ENCODE measurements at regions not wholly inside any gene's neighbourhood (a gene's known extent, or its start where the extent isn't known, plus 50 kb on each side); places are given as distances from the start of the nearest gene placed in this dataset.

- H3K4me1 Mint-ChIP-seq, result no peaks in the 10 kb centered on the region
- H3K27ac Mint-ChIP-seq, result peak overlapping the region; percentile 81
- no peak overlapping the region for H3K4me3 Mint-ChIP-seq
- no peaks in the 10 kb centered on the region for H3K36me3 Mint-ChIP-seq (ENCODE audit: low read depth)
- peaks cover 9% of the 10 kb centered on the region for H3K27me3 Mint-ChIP-seq (ENCODE audit: low read depth, poor library complexity)
- peaks cover 2% of the 10 kb centered on the region for H3K9me3 Mint-ChIP-seq
- no peak for TF ChIP-seq CTCF (IDR thresholded peaks at IDR 0.05)
- no peak for DNase-seq
These were observed 67.3 kb downstream of the HSPB8 start for GRCh38 chr12:119245904-119246494.

DNA sequence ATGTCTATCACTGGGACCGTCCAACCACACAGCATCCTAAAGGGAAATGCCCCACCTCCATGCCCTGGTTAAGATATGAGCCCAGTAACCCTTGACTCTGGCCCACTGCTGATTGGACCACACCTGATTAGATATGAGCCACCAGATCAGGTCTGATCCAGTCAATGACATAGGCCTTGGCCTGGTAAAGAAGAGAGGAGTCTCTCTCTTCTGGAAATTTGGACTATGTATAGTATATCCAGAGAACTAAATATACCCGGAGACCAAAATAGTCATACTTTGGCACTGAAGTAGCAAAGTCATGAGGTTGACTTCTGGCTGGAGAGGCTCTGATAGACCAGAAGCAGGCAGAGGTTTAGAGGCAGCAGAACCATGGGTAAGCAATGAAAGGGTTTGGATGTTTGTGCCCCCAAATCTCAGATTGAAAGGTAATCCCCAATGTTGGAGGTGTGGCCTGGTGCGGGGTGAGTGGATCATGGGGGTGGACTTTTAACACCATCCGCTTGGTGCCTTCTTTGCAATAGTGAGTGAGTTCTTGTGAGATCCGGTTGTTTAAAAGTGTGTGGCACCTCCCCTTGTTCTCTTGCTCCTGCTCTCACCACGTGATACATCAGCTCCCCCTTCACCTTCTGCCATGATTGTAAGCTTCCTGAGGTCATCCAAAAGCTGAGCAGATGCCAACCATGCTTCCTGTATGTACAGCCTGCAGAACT is 68.4 kb downstream of the HSPB8 start:
- no peak for TF ChIP-seq CTCF (IDR thresholded peaks at IDR 0.05)
- Mint-ChIP-seq H3K36me3 (ENCODE audit: low read depth) (no peaks in the 10 kb centered on the region), H3K27ac (no peak overlapping the region), H3K9me3 (peaks cover 2% of the 10 kb centered on the region), H3K4me3 (no peak overlapping the region), H3K27me3 (ENCODE audit: low read depth, poor library complexity) (peaks cover 12% of the 10 kb centered on the region), H3K4me1 (no peaks in the 10 kb centered on the region)
- DNase-seq, result no peak

DNA sequence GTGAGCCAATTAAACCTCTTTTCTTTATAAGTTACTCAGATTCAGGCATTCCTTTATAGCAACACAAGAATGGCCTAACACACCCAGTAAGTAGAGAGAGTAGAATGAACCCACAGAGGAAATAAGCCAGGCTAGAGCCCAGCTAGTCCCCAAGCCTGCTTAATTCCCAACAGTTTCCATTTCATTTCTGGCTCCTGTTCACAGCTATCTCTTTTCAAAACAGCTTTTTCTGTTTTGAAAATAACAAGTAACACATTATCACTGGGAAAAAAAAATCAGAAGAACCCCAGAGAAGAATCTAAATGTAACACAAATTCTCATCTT is 69.0 kb downstream of the HSPB8 start:
- Mint-ChIP-seq H3K9me3 (peaks cover 2% of the 10 kb centered on the region), H3K4me3 (no peak overlapping the region), H3K36me3 (ENCODE audit: low read depth) (no peaks in the 10 kb centered on the region), H3K4me1 (no peaks in the 10 kb centered on the region), H3K27ac (no peak overlapping the region), H3K27me3 (ENCODE audit: low read depth, poor library complexity) (peaks cover 8% of the 10 kb centered on the region)
- TF ChIP-seq CTCF (IDR thresholded peaks at IDR 0.05), result no peak
- no peak for DNase-seq

- no peaks in the 10 kb centered on the region for H3K36me3 Mint-ChIP-seq (ENCODE audit: low read depth)
These were observed 70.8 kb downstream of the HSPB8 start for GRCh38 chr12:119249383-119250155.

DNA sequence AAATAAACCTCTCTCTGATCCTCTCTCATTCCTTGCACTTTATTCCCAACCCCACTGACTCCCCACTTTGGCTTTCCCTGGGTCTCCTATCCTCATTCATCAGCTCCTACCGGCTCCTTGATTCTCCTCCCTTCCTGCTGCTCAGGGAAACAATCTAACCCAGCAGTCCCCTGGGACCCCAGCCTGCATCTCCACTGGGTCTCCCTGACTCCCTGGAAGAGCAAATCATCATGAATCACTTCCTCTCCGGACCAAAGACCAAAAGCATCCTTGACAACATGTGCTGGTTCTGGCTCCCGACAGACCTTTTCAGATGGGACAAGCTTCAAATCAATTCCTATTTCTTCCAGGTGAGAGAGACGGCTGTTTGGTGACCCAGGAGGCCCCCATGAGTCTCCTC is 76.6 kb downstream of the HSPB8 start:
- Mint-ChIP-seq H3K4me3 (no peak overlapping the region), H3K9me3 (peaks cover 4% of the 10 kb centered on the region), H3K4me1 (peaks cover 7% of the 10 kb centered on the region), H3K27me3 (ENCODE audit: low read depth, poor library complexity) (peaks cover 12% of the 10 kb centered on the region), H3K36me3 (ENCODE audit: low read depth) (no peaks in the 10 kb centered on the region), H3K27ac (no peak overlapping the region)
- TF ChIP-seq CTCF (IDR thresholded peaks at IDR 0.05), result no peak
- DNase-seq, result no peak

More at GRCh38 chr12:119249383-119250155, 70.8 kb downstream of the HSPB8 start:
- DNase-seq, result no peak
- no peak overlapping the region for H3K27ac Mint-ChIP-seq
- no peaks in the 10 kb centered on the region for H3K4me1 Mint-ChIP-seq
- peaks cover 6% of the 10 kb centered on the region for H3K27me3 Mint-ChIP-seq (ENCODE audit: low read depth, poor library complexity)
- no peak for TF ChIP-seq CTCF (IDR thresholded peaks at IDR 0.05)
- no peak overlapping the region for H3K4me3 Mint-ChIP-seq
- peaks cover 2% of the 10 kb centered on the region for H3K9me3 Mint-ChIP-seq

All from nephron progenitor cell (in vitro differentiated cells).